ENCODE measurements at regions not wholly inside any gene's neighbourhood (a gene's known extent, or its start where the extent isn't known, plus 50 kb on each side); places are given as distances from the start of the nearest gene placed in this dataset.

- H3K4me3 ChIP-seq (ENCODE audit: low read depth, low read length) = no peak overlapping the region
- DNase-seq (ENCODE audit: low read depth) = no peak
- TF ChIP-seq MAX (IDR thresholded peaks at IDR 0.05; ENCODE audit: low read depth, low read length) (no peak), POLR2A (IDR thresholded peaks at IDR 0.05; ENCODE audit: extremely low read depth, insufficient read length) (no peak), CTCF (IDR thresholded peaks at IDR 0.05; ENCODE audit: low read depth, low read length) (no peak), MYC (IDR thresholded peaks at IDR 0.05; ENCODE audit: low read depth, low read length) (no peak)
Observed at GRCh38 chr7:46572691-46573090, 651.6 kb upstream of the IGFBP3 start.

GRCh38 chr7:46571996-46572395 is 650.9 kb upstream of the IGFBP3 start:
- no peak for TF ChIP-seq MAX (IDR thresholded peaks at IDR 0.05; ENCODE audit: low read depth, low read length)
- no peak for DNase-seq (ENCODE audit: low read depth)
- no peak overlapping the region for H3K4me3 ChIP-seq (ENCODE audit: low read depth, low read length)

GRCh38 chr7:46569133-46569465 is 648.0 kb upstream of the IGFBP3 start:
- no peak for DNase-seq (ENCODE audit: low read depth)
- TF ChIP-seq MYC (IDR thresholded peaks at IDR 0.05; ENCODE audit: low read depth, low read length) (no peak), MAX (IDR thresholded peaks at IDR 0.05; ENCODE audit: low read depth, low read length) (no peak), POLR2A (IDR thresholded peaks at IDR 0.05; ENCODE audit: extremely low read depth, insufficient read length) (no peak), CTCF (IDR thresholded peaks at IDR 0.05; ENCODE audit: low read depth, low read length) (no peak)
- no peak overlapping the region for H3K4me3 ChIP-seq (ENCODE audit: low read depth, low read length)

- H3K4me3 ChIP-seq (ENCODE audit: low read depth, low read length) = no peak overlapping the region
- no peak for DNase-seq (ENCODE audit: low read depth)
- TF ChIP-seq POLR2A (IDR thresholded peaks at IDR 0.05; ENCODE audit: extremely low read depth, insufficient read length) = no peak
Observed at GRCh38 chr7:46568420-46569132, 647.5 kb upstream of the IGFBP3 start.

- TF ChIP-seq POLR2A (IDR thresholded peaks at IDR 0.05; ENCODE audit: extremely low read depth, insufficient read length) (no peak), CTCF (IDR thresholded peaks at IDR 0.05; ENCODE audit: low read depth, low read length) (no peak), MYC (IDR thresholded peaks at IDR 0.05; ENCODE audit: low read depth, low read length) (no peak), MAX (IDR thresholded peaks at IDR 0.05; ENCODE audit: low read depth, low read length) (no peak)
- DNase-seq (ENCODE audit: low read depth) = no peak
- no peak overlapping the region for H3K4me3 ChIP-seq (ENCODE audit: low read depth, low read length)
Observed at GRCh38 chr7:46567858-46568257, 646.8 kb upstream of the IGFBP3 start.

- H3K4me3 ChIP-seq (ENCODE audit: low read depth, low read length) = no peak overlapping the region
- no peak for TF ChIP-seq CTCF (IDR thresholded peaks at IDR 0.05; ENCODE audit: low read depth, low read length)
- DNase-seq (ENCODE audit: low read depth) = no peak
Observed at GRCh38 chr7:46566097-46566774, 645.2 kb upstream of the IGFBP3 start.
